ENCODE measurements at regions not wholly inside any gene's neighbourhood (a gene's known extent, or its start where the extent isn't known, plus 50 kb on each side); places are given as distances from the start of the nearest gene placed in this dataset.

- TF ChIP-seq, protein P1, sequence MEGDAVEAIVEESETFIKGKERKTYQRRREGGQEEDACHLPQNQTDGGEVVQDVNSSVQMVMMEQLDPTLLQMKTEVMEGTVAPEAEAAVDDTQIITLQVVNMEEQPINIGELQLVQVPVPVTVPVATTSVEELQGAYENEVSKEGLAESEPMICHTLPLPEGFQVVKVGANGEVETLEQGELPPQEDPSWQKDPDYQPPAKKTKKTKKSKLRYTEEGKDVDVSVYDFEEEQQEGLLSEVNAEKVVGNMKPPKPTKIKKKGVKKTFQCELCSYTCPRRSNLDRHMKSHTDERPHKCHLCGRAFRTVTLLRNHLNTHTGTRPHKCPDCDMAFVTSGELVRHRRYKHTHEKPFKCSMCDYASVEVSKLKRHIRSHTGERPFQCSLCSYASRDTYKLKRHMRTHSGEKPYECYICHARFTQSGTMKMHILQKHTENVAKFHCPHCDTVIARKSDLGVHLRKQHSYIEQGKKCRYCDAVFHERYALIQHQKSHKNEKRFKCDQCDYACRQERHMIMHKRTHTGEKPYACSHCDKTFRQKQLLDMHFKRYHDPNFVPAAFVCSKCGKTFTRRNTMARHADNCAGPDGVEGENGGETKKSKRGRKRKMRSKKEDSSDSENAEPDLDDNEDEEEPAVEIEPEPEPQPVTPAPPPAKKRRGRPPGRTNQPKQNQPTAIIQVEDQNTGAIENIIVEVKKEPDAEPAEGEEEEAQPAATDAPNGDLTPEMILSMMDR (tag by site-specific recombination; IDR thresholded peaks at IDR 0.05), result no peak
- no peak for TF ChIP-seq ZEB2 (tag by site-specific recombination; IDR thresholded peaks at IDR 0.05)
- TF ChIP-seq ZNF174 (tag by site-specific recombination; IDR thresholded peaks at IDR 0.05), result no peak
- no peak for TF ChIP-seq ZNF585B (tag by site-specific recombination; IDR thresholded peaks at IDR 0.05)
- TF ChIP-seq SETDB1 (IDR thresholded peaks at IDR 0.05; ENCODE audit: insufficient read length, low read length), result no peak
- TF ChIP-seq GLI2 (tag by site-specific recombination; IDR thresholded peaks at IDR 0.05; ENCODE audit: borderline replicate concordance, low read depth), result no peak
- no peak for TF ChIP-seq ZNF704 (tag by site-specific recombination; IDR thresholded peaks at IDR 0.05)
- TF ChIP-seq ZNF426 (tag by site-specific recombination; IDR thresholded peaks at IDR 0.05), result no peak
Observed at GRCh38 chr3:194962056-194962455, 276.4 kb downstream of the FAM43A start.
